Ovary (tissue), 7 donors: ENCODE measurements at regions not wholly inside any gene's neighbourhood (a gene's known extent, or its start where the extent isn't known, plus 50 kb on each side); places are given as distances from the start of the nearest gene placed in this dataset.

ENCODE experiments used
- DNase-seq, 5 donors: peaks; one replicate each; pipeline ENCODE4 v3.0.0-alpha.2; 2019 to 2020
- H3K27ac ChIP-seq, 2 donors: fragments of 200-600 bp; one replicate each; pipeline versions ENCODE4 v1.5.1 to v1.8.0; 2019 to 2022
- H3K27me3 ChIP-seq: fragments of 200-600 bp; one replicate; pipeline ENCODE4 v1.8.0; 2022
- H3K36me3 ChIP-seq: fragments of 200-600 bp; sonication (generic); one replicate; pipeline ENCODE4 v1.5.1; 2019
- H3K4me1 ChIP-seq: one replicate; pipeline ENCODE4 v1.8.1; 2013; ENCODE audit warnings: mild to moderate bottlenecking, moderate library complexity; ENCODE audit not compliant: insufficient read depth
- H3K4me3 ChIP-seq: fragments of 200-600 bp; sonication (generic); one replicate; pipeline ENCODE4 v1.5.1; 2017
- H3K9me3 ChIP-seq, 2 donors: fragments of 200-600 bp in 1 of 2; sonication (generic) in 1 of 2; one replicate each; pipeline versions ENCODE4 v1.5.1 to v1.8.1; 2013 to 2019; ENCODE audit warnings: mild to moderate bottlenecking in 1 of 2, moderate library complexity in 1 of 2
- EP300 ChIP-seq: sonication (generic); formaldehyde crosslinking; IDR thresholded peaks from one replicate; pipeline ENCODE4 v1.6.1; 2017; ENCODE audit warnings: antibody characterized with exemption
- POLR2A ChIP-seq: fragments of 450-650 bp; IDR thresholded peaks from one replicate; pipeline ENCODE4 v1.6.1; 2017; ENCODE audit warnings: antibody characterized with exemption, mild to moderate bottlenecking, moderate library complexity
- WGBS, 3 donors: extraction: QIAGEN DNeasy Blood & Tissue Kit in 1 of 3; methylation state at CpG; one replicate each; pipeline versions ENCODE4 v1.1.5 to v1.1.7; 2013 to 2017; 5-methylcytosine and 5-hydroxymethylcytosine counted together
- intact Hi-C, 4 donors: fragments of 100-400 bp; cut with DNase I; formaldehyde crosslinking; loops; one replicate each; pipeline versions ENCODE4 v1.11.0 to v1.15.1; 2022 to 2023
- TF ChIP-seq, protein P1 (sequence below), 3 donors: fragments of 450-650 bp in 2 of 3; fragments of 200-600 bp in 1 of 3; IDR thresholded peaks; one replicate each; pipeline versions ENCODE4 v1.5.1 to v1.8.0; 2016 to 2022; ENCODE audit warnings: antibody characterized with exemption in 3 of 3, mild to moderate bottlenecking in 1 of 3
- donor health status: DM: no; HTN: no; CAD: no; lungs with moderate emphysema.
- donor health status: DM: no; HTN: no; CAD: no.
- donor health status: Bipolar disorder and iron deficiency.
- donor health status: DM: no; HTN: no; CAD: no.
- donor health status: DM: yes; HTN: yes; CAD: no.

- DNase-seq, result no peak
- Histone ChIP-seq H3K4me3 (no peak overlapping the region), H3K36me3 (no peaks in the 10 kb centered on the region), H3K4me1 (no peaks in the 10 kb centered on the region), H3K9me3 (no peaks in the 10 kb centered on the region), H3K27me3 (no peaks in the 10 kb centered on the region), H3K27ac (no peak overlapping the region)
- 61 to 65% (median 64%) methylated on average over 3 of the region's 3 CpGs for WGBS, 3 donors
- TF ChIP-seq POLR2A (no peak), EP300 (no peak)
- TF ChIP-seq, protein P1, sequence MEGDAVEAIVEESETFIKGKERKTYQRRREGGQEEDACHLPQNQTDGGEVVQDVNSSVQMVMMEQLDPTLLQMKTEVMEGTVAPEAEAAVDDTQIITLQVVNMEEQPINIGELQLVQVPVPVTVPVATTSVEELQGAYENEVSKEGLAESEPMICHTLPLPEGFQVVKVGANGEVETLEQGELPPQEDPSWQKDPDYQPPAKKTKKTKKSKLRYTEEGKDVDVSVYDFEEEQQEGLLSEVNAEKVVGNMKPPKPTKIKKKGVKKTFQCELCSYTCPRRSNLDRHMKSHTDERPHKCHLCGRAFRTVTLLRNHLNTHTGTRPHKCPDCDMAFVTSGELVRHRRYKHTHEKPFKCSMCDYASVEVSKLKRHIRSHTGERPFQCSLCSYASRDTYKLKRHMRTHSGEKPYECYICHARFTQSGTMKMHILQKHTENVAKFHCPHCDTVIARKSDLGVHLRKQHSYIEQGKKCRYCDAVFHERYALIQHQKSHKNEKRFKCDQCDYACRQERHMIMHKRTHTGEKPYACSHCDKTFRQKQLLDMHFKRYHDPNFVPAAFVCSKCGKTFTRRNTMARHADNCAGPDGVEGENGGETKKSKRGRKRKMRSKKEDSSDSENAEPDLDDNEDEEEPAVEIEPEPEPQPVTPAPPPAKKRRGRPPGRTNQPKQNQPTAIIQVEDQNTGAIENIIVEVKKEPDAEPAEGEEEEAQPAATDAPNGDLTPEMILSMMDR (IDR thresholded peaks at IDR 0.05), result no peak
- intact Hi-C loops, result no loop called here
These were observed 753.0 kb upstream of the NDST4 start for GRCh38 chr4:115866364-115866896.

GRCh38 chr4:115865736-115866135 is 752.3 kb upstream of the NDST4 start:
- Histone ChIP-seq H3K27me3 (no peaks in the 10 kb centered on the region), H3K9me3 (no peaks in the 10 kb centered on the region), H3K27ac (no peak overlapping the region), H3K4me3 (no peak overlapping the region), H3K36me3 (no peaks in the 10 kb centered on the region), H3K4me1 (no peaks in the 10 kb centered on the region)
- intact Hi-C loops, result no loop called here
- WGBS, 3 donors, result 2 to 8% (median 7%) methylated on average over 2 of the region's 2 CpGs
- no peak for DNase-seq
- TF ChIP-seq EP300 (no peak), POLR2A (no peak)
- TF ChIP-seq, protein P1 (IDR thresholded peaks at IDR 0.05), result no peak

GRCh38 chr4:115852767-115853091 is 739.3 kb upstream of the NDST4 start:
- Histone ChIP-seq H3K9me3 (no peaks in the 10 kb centered on the region), H3K27ac (no peak overlapping the region), H3K36me3 (no peaks in the 10 kb centered on the region), H3K4me3 (no peak overlapping the region), H3K27me3 (no peaks in the 10 kb centered on the region), H3K4me1 (no peaks in the 10 kb centered on the region)
- WGBS, 3 donors, result 73 to 83% (median 75%) methylated on average over 1 of the region's 1 CpG
- intact Hi-C loops, result no loop called here
- DNase-seq, result no peak
- TF ChIP-seq EP300 (no peak), POLR2A (no peak)
- TF ChIP-seq, protein P1 (IDR thresholded peaks at IDR 0.05), result no peak

- DNase-seq, result no peak
- H3K27ac ChIP-seq, result no peak overlapping the region
- no peak overlapping the region for H3K4me3 ChIP-seq
- 61 to 66% (median 64%) methylated on average over 6 of the region's 6 CpGs for WGBS, 3 donors
- TF ChIP-seq, protein P1 (IDR thresholded peaks at IDR 0.05), result no peak
- TF ChIP-seq EP300 (no peak), POLR2A (no peak)
- intact Hi-C loops, result no loop called here
- no peaks in the 10 kb centered on the region for H3K4me1 ChIP-seq
- no peaks in the 10 kb centered on the region for H3K9me3 ChIP-seq
- H3K36me3 ChIP-seq, result no peaks in the 10 kb centered on the region
- no peaks in the 10 kb centered on the region for H3K27me3 ChIP-seq
These were observed 738.7 kb upstream of the NDST4 start for GRCh38 chr4:115851918-115852766.
